HG03558 (cell line): ENCODE measurements at regions not wholly inside any gene's neighbourhood (a gene's known extent, or its start where the extent isn't known, plus 50 kb on each side); places are given as distances from the start of the nearest gene placed in this dataset.

Experiments
- ATAC-seq: cut with Tn5 transposase; IDR thresholded peaks from one replicate; pipeline ENCODE4 v1.9.1; 2021; ENCODE audit warnings: moderate number of reproducible peaks; ENCODE audit not compliant: unreplicated experiment; ENCODE audit errors: extremely low read depth

DNA sequence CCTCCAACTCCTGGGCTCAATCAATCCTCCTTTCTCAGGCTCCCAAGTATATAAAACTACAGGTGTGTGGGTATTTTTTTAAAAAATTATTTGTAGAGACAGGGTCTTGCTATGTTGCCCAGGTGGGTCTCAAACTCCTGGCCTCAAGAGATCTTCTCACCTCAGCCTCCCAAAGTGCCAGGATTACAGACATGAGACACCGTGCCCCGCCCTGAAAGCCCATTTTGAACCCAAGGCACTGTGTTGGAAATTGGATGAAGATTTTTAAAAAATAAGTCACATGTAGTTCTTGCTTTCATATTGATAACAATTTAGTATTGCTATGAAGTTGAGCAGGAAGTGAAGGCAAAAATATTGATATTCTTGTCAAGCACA is 472.5 kb upstream of the TNP1 start:
- ATAC-seq, result no peak

DNA sequence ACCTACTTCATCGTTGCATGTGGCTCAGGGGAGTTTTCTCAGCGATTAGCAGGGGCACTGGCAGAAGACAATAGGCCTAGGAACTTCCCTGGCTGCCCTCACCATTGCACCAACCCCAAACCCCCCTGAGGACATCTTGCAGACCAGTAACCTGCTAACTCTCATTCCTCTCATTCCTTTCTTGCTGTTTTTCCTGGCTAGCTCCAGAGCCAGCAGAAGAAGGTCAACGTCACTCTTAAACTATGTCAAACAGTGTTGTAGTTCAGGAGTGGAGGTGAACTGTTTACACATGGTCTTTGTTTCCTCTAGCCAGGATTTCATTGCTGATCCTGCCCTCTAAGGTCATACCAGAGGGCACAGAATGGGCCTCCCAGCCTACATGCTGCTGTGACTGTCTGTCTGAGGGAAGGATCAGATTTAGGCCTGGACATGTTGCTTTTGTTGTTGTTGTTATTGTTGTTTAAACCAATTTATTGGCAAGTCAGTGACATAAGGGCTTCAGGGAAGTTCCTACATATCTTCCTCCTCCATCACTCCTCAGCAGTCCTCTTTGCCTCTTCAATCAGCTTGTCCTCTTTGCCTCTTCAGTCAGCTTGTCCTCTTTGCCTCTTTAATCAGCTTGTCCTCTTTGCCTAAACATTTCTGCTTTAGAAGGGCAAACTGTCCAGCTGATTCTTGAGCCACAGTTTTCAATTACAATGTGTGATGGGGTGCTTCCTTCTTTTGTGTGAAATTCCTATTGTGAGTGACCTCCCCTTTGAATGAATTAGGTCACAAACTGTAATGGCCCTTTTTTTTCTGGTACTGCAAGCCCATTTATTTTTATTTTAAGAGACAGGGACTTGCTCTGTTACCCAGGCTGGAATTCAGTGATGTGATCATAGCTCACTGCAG is 471.9 kb upstream of the TNP1 start:
- no peak for ATAC-seq

DNA sequence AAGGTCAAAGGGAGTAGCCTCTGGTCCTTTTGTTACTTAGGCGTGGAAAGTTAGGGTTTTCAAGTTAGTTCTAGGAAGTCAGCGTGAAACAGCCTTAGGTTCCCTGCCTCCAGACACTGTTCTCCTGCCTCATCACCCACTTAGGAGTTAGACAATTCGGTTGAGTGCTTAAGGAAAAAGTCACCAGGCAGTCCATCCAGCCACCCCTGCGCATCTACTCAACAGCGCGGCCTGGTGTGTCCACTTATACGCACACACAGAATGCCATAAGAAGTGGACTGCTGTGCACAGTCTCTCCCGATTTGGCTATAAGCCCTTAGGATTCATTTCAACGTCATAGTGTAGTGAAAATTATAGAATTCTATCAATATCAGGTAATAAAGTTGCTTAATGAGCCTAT is 470.8 kb upstream of the TNP1 start:
- ATAC-seq, result no peak

- ATAC-seq, result no peak
Observed at GRCh38 chr2:217329023-217329431, 469.2 kb upstream of the TNP1 start.

GRCh38 chr2:217328622-217328978 is 468.7 kb upstream of the TNP1 start:
- ATAC-seq, result no peak

- no peak for ATAC-seq
Observed at GRCh38 chr2:217327953-217328621, 468.2 kb upstream of the TNP1 start.

DNA sequence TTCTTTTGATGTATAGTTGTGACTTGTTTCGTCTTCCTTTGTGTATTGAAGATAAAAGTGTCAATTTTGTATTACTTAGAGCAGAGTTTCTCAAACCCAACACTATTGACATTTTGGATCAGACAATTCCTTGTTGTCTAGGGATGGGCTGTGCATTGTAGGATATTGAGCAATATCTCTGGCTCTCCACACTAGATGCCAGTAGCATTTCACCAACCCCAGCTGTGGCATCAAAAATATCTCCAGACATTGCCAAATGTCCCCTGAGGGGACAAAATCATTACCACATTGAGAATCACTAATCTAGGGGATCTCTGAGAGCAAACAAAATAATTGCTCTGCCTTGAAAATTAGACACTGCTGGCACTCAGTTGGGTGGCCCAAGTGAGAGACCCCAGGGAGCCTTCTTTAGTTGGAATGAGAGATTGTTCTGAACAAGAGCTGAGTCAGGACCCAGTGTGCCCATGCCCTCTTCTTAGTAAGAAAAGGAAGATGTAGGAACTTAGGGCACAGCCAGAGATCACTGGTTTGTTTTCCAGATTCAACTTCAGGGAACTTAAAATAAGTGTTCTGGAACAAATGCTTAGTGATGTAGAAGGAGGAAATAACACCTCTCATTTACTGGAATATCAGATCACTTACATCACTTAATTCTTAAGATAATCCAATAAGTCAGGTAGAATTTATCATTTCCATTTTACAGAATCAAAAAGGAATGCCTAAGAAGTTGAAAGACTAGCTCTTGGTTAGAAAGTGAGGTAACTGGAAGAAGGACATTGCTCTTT is 466.6 kb upstream of the TNP1 start:
- no peak for ATAC-seq

DNA sequence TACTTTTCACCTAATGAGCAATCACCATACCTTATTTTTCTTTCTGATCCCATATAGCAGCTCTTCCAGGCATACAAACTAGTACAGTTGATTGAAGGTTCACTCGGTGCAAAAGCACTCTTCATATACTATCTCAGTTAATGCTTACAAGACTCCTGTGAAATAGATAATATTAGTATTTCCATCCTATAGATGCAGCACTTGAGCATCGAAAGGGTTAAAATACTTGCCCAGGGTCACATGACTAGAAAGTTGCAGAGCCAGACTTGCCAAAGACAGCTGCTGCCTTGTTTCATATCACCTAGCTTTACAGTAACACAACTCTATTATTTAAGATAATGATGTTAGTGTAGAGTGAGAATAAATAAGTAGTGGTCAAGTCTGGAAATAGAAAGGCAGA is 466.0 kb upstream of the TNP1 start:
- no peak for ATAC-seq

- no peak for ATAC-seq
Observed at GRCh38 chr2:217325251-217325650, 465.4 kb upstream of the TNP1 start.

GRCh38 chr2:217316743-217317142 is 456.9 kb upstream of the TNP1 start:
- no peak for ATAC-seq

GRCh38 chr2:217314021-217314460 is 454.2 kb upstream of the TNP1 start:
- ATAC-seq, result no peak

- no peak for ATAC-seq
Observed at GRCh38 chr2:217313386-217313785, 453.5 kb upstream of the TNP1 start.

GRCh38 chr2:217309056-217309455 is 449.2 kb upstream of the TNP1 start:
- ATAC-seq, result no peak

DNA sequence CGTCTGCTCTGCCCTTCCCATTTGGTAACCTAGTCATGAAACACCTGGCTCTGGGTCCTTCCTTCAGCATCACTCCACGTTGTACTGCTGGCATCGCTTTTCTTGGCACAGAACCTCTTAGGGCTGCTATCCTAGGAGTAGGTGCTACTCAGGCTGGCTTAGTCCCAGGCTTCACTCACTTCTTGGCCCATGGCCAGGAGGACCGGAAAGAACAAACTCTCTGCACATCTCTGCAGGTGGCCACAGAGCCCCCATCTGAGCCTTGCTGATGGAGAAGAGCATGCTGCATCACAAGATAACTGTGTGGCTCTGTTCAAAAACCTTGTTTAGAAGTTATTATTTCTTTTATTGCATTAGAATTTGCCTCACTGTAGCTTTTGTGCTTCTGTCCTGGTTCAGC is 447.2 kb upstream of the TNP1 start:
- no peak for ATAC-seq

- no peak for ATAC-seq
Observed at GRCh38 chr2:217305882-217306281, 446.0 kb upstream of the TNP1 start.

- ATAC-seq, result no peak
Observed at GRCh38 chr2:217304582-217304981, 444.7 kb upstream of the TNP1 start.

GRCh38 chr2:217302856-217303255 is 443.0 kb upstream of the TNP1 start:
- no peak for ATAC-seq

DNA sequence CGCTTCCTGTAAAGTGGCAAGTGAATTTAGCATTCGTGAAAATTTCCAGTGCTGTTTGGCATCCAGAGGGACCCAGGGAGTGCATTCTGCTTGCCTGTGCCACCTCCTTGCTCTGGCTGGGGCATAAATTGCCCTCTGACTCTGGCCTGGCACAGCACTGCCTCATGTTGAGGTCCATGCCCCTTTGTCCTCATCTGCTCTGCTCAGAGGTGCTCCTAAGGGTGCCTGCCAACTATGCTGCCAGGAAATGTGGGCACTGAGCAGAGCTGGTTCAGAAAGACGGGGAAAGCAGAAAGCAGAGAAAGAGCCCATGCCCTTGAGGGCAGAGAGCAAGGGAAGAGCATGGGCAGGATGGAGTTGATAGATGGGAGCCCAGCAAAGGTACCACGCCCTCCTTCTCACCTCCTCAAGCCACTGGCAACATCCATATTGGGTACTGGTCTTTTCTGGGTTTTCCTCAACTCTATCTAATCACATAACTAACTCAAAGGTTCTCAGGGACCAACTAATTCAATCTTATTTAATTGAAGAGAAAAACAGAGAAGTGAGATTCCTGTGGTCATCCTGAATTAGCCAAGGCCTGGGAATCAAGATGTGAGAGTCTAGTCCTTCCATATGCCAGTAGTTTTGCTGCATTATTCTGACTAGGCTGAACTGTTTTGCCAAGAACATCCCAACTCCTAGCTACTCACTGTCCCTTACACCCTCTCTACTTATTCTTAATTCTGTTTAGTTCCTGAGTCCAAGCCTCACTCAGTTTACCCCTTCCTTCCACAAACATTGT is 441.5 kb upstream of the TNP1 start:
- ATAC-seq, result no peak

- ATAC-seq, result no peak
Observed at GRCh38 chr2:217299590-217299989, 439.7 kb upstream of the TNP1 start.

GRCh38 chr2:217297096-217297495 is 437.2 kb upstream of the TNP1 start:
- ATAC-seq, result no peak
